CD1c-positive myeloid dendritic cell (primary cell): ENCODE measurements at regions not wholly inside any gene's neighbourhood (a gene's known extent, or its start where the extent isn't known, plus 50 kb on each side); places are given as distances from the start of the nearest gene placed in this dataset.

Experiments used
- DNase-seq: peaks from one replicate; pipeline ENCODE4 v3.0.0-alpha.2; 2016; ENCODE audit errors: extremely low spot score

GRCh38 chr1:22376546-22376945, 75.1 kb upstream of the ZBTB40 start:
- DNase-seq: no peak

- DNase-seq: no peak
These were observed 74.7 kb upstream of the ZBTB40 start for GRCh38 chr1:22376976-22377375.

- DNase-seq: no peak
These were observed 72.1 kb upstream of the ZBTB40 start for GRCh38 chr1:22379566-22379965.

- DNase-seq: no peak
These were observed 71.4 kb upstream of the ZBTB40 start for GRCh38 chr1:22380024-22380785.

- no peak for DNase-seq
These were observed 67.9 kb upstream of the ZBTB40 start for GRCh38 chr1:22383526-22384294.

GRCh38 chr1:22385537-22385936, 66.1 kb upstream of the ZBTB40 start:
- DNase-seq: no peak

GRCh38 chr1:22386774-22387173, 64.9 kb upstream of the ZBTB40 start:
- DNase-seq: no peak

- DNase-seq: no peak
These were observed 63.6 kb upstream of the ZBTB40 start for GRCh38 chr1:22387919-22388580.

GRCh38 chr1:22388671-22389450, 62.8 kb upstream of the ZBTB40 start:
- no peak for DNase-seq

- no peak for DNase-seq
These were observed 58.1 kb upstream of the ZBTB40 start for GRCh38 chr1:22393587-22393986.

GRCh38 chr1:22398656-22399420, 52.8 kb upstream of the ZBTB40 start:
- DNase-seq: no peak

GRCh38 chr1:22399421-22400091, 52.1 kb upstream of the ZBTB40 start:
- no peak for DNase-seq
